Cerebellar cortex (tissue), 1 donor: ENCODE measurements at regions not wholly inside any gene's neighbourhood (a gene's known extent, or its start where the extent isn't known, plus 50 kb on each side); places are given as distances from the start of the nearest gene placed in this dataset.

ENCODE experiments used
- DNase-seq: peaks from one replicate; pipeline ENCODE4 v3.0.0-alpha.2; 2015; ENCODE audit warnings: low spot score

- DNase-seq: no peak
Observed at GRCh38 chr7:120164-120991, 72.0 kb upstream of the FAM20C start.

- DNase-seq: no peak
Observed at GRCh38 chr7:121002-121785, 71.2 kb upstream of the FAM20C start.

GRCh38 chr7:123237-123636, 69.1 kb upstream of the FAM20C start:
- no peak for DNase-seq

GRCh38 chr7:124130-124949, 68.0 kb upstream of the FAM20C start:
- no peak for DNase-seq

- DNase-seq: no peak
Observed at GRCh38 chr7:125061-125475, 67.3 kb upstream of the FAM20C start.

- DNase-seq: no peak
Observed at GRCh38 chr7:125661-126060, 66.7 kb upstream of the FAM20C start.

- DNase-seq: no peak
Observed at GRCh38 chr7:126368-126767, 66.0 kb upstream of the FAM20C start.

- no peak for DNase-seq
Observed at GRCh38 chr7:127064-127598, 65.2 kb upstream of the FAM20C start.

GRCh38 chr7:128171-129080, 63.9 kb upstream of the FAM20C start:
- no peak for DNase-seq

- no peak for DNase-seq
Observed at GRCh38 chr7:129366-130221, 62.8 kb upstream of the FAM20C start.

GRCh38 chr7:130222-130572, 62.2 kb upstream of the FAM20C start:
- no peak for DNase-seq

- DNase-seq: no peak
Observed at GRCh38 chr7:130875-131780, 61.2 kb upstream of the FAM20C start.

GRCh38 chr7:131781-132482, 60.4 kb upstream of the FAM20C start:
- no peak for DNase-seq

GRCh38 chr7:132899-133298, 59.5 kb upstream of the FAM20C start:
- no peak for DNase-seq

- no peak for DNase-seq
Observed at GRCh38 chr7:133470-133869, 58.9 kb upstream of the FAM20C start.

GRCh38 chr7:134029-134428, 58.3 kb upstream of the FAM20C start:
- no peak for DNase-seq

- DNase-seq: no peak
Observed at GRCh38 chr7:134561-135256, 57.7 kb upstream of the FAM20C start.

- DNase-seq: no peak
Observed at GRCh38 chr7:135257-135653, 57.1 kb upstream of the FAM20C start.
